GM23248 (cell line): ENCODE measurements at regions not wholly inside any gene's neighbourhood (a gene's known extent, or its start where the extent isn't known, plus 50 kb on each side); places are given as distances from the start of the nearest gene placed in this dataset.

Experiments used
- EZH2 ChIP-seq: fragments of 200-600 bp; sonication (generic); IDR thresholded peaks from 2 replicates; pipeline ENCODE4 v1.6.1; 2018; ENCODE audit warnings: antibody characterized with exemption, mild to moderate bottlenecking; ENCODE audit not compliant: insufficient read depth, poor library complexity, severe bottlenecking
- EZH2phosphoT487 ChIP-seq: fragments of 200-600 bp; sonication (generic); IDR thresholded peaks from 2 replicates; pipeline ENCODE4 v1.6.1; 2018; ENCODE audit warnings: antibody characterized with exemption, moderate library complexity, mild to moderate bottlenecking, low read depth; ENCODE audit not compliant: insufficient read depth

GRCh38 chr20:48324744-48325143, 503.1 kb downstream of the PREX1 start:
- TF ChIP-seq EZH2phosphoT487 (no peak), EZH2 (no peak)
